HG02981 (cell line): ENCODE measurements at regions not wholly inside any gene's neighbourhood (a gene's known extent, or its start where the extent isn't known, plus 50 kb on each side); places are given as distances from the start of the nearest gene placed in this dataset.

Source experiments
- ATAC-seq: cut with Tn5 transposase; IDR thresholded peaks from one replicate; pipeline ENCODE4 v1.9.1; 2021; ENCODE audit warnings: mild to moderate bottlenecking, moderate library complexity; ENCODE audit not compliant: unreplicated experiment

DNA sequence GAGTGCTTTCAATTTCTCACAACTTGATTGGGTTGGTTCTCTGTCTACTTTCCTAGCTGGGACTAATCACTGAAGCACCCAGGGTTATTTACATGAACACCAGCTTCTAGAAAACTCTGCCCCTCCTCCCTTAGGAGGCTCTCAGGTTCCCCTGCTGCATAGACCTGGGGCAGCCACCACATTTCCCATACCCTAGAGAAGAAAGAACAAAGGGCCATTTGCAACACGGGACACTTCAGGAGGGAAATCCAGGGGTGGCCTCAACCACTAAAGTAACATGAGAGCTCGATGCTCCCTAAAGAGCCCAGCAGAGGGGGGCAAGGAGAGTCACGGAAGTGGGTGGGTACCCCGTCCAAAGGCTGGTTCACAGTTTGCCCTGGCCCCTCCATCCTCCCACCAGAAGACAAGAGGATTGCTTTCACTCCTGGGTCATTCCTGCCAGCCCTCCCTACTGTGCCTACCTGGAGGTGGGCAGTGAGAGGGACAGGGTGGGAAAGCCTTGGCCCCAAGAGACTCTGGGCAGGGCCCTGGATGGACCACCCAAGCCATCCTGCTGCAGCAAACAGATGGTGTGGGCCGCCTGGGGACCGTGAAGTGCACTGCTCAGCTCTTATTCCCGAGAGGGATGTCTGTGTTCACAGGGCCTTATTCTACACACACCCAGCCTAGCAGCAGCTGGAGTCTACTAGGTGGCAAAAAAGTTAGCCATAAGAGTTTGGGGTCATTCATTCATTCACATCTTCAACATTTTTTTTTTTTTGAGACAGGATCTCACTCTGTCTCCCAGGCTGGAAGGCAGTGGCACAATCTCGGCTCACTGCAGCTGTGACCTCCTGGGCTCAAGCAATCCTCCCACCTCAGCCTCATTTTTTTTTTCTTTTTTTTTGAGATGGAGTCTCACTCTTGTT, 392.1 kb downstream of the SOX9 start:
- ATAC-seq, result no peak

DNA sequence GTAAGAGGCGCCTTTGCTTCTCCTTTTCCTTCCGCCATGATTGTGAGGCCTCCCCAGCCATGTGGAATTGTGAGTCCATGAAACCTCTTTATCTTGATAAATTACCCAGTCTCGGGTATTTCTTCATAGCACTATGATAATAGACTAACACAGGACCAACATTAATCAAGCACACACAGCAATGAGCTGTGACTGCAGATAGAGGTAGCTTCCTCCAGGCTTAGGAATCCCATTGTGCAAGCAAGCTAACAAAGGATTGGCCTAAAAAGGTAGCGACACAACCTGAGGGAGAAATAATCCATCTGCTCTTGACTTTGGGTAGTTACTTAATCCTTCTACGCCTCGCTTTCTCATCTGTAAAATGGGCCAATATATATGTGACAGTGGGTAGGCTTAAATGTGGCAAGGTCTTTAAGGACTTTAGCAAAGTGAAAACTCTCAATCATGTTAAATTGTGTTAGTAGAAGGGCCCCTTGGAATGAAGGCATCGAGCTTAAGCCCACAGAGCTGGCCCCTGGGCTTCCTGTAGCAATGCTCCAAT, 393.6 kb downstream of the SOX9 start:
- ATAC-seq, result no peak

DNA sequence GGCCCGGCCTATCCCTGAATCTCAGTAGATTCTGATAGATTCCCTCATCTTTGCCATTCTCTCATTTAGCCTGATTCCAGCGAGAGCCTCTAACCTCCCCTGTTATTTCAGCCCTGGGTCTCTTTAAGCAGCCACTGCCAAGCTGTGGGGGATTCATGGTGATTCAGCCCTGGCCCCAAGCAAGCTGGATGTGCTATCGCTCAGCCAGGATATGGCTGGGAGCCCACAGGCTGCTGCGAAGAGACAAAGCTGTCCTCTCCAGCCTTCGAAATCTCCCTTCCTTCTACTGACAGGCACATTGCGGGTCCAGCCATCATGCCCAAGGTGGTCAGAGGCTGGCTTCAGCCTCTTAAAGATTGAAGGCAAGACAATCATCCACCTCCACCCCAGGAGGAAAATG, 394.1 kb downstream of the SOX9 start:
- no peak for ATAC-seq

DNA sequence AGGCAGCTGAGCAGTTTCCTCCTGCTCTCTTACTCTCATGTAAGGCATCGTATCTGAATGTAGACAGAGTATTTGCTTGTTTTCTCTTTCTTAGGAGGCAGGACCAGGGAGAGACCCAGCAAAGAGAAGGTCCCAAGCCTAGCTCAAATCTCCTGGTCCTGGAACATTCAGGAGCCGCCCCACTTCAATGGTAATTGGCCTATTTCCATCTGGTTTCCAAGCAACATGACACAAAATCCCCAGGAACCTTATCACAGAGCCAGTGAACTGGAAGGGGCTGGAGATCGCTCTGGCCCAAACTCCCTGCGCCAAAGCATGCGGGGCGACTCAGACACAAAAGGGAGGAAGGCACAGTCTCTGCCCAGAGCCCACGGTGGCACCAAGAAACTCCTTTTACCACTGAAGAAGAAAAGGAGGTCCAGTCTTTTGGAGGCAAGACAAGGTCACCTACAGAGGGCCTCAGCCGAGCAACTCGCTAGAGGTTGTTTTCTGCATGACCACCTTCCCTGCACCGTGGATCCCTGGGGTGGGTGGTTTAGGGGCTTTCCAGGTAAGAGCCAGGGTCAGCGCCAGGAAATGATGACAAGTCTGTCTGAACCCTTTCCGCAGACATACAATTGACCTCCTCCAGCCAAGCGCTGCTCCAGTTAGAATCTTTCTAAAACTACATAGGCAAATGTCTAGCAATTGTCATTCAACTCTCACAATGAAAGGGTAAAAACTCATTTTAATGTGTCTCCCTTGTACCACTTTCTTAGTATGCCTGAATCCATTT, 394.7 kb downstream of the SOX9 start:
- no peak for ATAC-seq

DNA sequence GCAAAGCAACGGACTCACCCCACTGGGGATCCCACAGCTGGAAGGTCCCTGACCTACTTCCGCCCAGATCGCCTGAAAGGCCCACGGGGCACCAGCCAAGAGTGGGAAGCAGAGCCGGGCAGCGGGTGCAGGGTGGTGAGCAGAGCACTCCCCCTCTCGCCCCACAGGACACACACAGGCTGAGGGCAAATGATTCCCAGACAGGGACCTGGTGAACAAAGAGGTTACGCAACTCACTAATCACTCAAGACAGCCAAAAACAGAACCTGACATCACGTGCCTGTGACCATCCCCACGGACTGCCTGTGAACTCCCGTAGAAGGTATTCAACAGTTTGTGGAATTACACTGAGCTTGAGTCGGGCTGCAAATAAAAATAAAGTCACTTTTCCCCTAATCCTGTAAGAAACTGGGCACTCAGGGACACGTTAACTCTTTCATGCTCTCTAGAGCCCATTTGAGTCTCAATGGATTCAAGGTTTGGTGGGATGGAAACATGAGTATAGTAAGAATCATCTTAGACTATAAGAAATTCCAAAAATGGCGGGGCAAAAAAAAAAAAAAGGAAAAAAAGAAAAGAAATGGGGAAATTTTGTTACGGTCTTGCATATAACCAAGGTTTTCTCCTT, 396.1 kb downstream of the SOX9 start:
- no peak for ATAC-seq

DNA sequence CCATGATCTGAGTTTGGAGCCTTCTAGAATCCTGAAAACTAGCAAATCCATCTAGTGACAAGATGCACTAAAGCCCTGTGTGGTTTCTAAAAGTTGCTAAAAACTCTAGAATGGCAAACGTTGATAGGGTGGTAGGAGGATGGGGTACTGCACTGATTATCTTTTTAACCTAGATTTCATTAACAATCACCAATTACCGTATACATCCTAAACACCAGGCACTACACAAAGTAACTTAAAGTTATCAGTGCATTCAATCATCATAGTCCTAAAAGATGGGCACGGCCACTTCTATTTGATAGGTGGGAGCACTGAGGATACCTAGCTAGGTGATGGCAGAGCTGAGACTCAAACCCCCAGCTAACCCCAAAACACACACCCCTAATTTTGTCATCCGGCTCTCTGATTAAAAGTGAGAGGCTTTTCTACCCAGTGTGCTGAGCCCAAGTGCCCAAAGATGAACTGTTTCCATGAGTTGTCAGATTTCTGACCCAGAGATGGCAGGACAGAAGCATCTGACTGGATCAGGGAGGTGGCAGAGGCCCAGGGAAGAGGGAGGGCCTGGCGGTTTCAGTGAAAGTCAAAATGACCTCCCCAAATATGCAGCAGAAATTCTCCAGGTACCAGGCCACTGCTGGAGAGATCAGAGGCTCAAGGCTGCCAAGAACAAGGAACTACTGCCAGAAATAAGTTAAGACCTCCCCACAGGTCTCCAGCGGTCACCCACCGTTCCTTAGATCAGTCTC, 396.8 kb downstream of the SOX9 start:
- no peak for ATAC-seq

DNA sequence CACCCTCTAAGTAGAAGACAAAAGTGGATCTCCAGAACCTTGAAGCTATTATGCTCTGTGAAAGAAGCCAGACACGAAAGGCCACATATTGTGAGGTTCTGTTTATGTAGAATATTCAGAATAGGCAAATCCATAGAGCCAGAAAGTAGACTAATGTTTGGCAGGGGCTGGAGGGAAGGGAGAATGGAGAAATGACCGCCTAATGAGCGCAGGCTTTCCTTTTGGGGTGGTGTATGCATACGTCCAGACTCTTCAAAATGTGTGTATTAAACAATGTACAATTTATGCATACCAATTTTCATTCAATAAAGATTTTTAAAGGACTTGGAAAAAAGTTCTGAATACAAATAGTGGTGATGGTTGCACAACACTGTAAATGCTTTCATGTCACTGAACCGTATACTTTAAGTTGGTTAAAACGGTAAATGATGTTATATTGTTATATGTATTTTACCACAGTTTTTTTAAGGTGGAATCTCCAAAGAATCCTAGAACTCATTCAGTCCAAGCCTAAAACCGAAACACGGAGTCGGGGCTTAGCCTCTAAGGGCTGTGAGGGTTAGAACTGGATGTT, 397.4 kb downstream of the SOX9 start:
- no peak for ATAC-seq

DNA sequence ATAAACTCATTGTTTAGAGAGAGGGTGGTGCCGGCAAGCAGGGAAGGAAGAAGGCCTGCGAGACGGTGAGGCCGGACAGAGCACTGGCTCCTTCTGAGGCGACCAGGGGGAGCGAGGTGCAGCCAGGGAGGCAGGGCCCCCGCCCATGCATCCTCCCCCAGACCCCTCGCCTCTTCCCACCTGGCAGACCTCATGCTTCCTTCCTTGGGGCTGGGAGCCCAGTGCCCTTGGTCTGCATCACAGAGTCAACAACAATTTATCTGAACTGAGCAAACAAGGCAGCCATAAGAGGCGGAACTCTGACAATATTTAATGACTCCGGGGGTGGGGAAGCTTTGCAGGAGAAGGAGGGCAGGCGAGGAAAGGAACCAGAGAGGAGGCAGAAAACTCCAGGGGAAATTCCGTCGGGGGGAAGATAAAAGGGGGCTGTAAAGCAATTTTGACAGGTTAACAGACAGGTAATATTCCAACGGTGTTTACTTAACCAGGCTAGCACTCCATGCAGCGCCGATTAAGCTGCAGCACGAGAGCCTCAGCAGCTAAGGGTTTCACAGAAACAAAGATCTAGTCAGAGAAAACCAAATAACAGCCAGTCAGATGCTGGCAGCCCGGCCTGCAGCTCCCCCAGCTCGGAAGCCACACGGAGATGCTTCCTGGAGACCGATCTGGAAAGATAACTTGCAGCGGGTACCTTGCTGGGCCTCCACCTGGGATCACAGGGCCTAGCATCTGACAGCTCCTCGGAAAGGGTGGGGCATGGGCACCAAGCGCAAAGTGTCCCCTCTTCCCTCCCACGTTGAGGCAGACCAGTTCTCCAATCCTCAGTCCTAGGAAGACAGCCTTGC, 398.2 kb downstream of the SOX9 start:
- no peak for ATAC-seq

DNA sequence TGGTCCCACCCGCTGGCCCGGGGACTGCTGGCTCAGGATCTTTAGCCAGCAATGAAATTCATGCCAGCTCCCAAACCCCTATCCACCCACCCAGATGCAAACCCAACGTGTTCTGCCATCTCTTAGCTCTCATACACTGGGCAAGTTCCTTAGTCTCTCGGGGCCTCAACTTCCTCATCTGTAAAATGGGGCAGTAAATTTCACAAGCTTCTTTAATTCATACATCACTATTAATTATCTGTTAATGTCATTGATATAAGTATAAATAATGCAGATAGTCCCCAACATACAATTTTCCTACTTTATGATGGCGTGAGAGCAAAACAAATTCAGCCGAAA, 398.7 kb downstream of the SOX9 start:
- ATAC-seq, result no peak

DNA sequence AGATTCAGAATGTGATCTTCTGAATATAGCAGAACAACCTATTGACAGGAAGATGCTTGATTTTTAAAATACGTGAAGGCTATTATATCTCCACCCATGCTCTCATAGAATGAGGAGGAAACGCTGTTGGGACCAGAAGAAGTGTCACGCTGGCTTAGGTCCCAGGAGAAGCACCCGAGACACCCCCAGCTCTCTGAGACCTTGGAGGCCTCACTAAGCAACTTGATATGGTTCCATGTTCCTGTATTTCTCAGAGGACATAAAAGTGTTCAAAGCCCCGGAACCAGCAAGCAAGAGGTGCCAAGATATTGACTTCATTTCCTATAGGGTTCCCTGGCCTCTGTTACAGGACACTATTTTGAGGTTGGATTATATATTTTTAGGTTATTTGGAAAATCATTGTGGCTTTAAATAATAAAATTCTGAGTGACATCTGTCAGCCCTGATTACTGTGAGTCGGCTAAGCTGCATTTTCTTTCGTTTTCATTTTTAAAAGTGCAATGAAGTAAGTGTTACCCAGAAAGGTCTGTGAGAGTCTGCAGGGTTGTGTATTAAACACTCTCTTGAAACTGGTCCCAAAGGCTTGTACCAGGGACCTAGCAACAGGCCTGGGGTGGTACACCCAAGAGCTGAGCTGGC, 400.0 kb downstream of the SOX9 start:
- no peak for ATAC-seq

DNA sequence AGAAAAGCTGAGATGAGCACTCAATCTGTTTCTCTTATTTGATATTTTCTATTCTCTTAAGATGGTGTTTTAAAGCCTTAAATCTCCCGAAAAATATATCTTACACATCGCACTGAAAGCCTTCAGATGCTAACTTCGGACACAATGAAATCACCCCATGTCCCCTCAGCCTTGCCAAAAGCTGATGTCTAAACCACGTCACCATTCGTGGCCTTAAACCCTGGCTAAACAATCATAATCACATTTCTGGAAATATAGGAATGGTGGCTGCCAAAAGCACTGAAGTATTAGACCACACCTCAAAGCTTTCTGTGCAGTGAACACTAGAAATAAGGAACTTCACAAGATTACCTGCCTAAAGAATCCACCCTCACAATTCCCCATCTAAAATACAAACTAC, 402.7 kb downstream of the SOX9 start:
- no peak for ATAC-seq

DNA sequence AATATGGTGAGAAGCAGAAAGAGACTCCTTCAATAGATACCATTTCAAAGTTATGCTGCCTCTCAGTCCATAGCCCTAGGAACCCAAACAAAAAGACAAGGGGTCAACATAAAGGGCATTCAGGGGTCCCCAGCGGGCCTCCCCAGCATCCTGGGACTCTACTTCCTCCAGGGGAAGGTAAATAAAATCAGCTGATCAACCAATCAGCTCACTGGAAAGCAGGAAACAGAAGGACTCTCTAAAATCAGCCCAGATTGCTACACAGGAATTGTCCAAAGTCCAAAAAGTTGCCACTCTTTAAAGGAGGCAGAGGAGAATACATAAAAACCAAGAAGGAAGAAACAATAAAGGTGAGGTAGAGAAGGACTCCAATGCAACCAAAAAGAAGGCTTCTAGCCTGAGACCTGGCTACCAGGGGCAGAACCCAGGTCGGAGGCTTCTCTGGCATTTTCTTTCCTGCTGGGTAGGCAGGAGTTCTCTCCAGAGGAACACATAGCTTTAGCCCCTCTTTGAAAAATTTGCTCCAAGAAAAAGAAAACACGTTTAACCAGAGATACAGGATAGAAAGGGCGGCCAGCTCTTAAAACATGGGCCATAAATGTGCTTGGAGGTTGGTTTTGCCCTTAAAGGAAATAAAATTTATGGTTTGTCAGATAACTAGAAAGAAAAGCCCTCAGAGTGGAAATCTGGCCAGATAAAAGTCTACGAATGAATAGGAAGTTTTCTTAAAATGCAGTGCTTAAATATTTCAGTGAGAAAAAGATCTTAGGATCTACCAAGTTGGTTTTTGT, 404.6 kb downstream of the SOX9 start:
- ATAC-seq, result no peak

DNA sequence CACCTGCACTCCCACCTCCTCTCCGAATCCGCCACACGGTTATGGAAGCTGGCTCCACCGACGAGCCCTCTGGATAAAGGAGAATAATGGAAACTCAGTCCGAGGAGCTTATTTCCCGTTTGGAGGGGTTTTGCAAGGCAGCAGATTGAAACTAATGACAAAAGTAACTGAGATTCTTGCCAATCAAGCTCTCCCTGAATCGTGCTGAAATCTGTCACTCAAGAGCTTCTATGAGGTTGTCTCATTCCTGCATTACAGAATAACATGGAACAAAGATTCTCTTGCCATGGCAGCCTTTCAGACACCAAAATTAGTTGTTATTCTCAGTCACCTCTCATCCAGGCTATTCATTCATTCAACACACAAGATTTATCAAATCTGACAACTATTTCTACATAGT, 405.9 kb downstream of the SOX9 start:
- ATAC-seq, result no peak

DNA sequence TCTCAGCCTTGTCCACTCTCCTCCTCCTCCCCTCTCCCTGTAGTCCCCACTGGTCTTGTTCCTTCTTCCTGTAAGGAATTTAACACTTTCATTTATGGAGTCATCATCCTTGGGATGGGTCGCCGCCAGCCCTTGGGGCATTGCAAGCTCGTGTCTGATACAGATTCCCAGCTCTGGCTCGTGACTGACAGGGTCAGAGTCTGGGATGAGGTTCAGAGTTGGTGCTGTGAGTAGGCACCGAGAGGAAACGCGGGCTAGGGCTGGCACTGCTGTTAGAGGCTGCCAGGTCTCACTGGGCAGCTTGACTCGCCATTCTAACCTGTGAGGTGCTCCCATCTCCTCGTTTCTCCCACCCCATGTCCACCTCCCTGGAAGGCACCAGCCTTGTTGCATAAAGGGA, 407.0 kb downstream of the SOX9 start:
- ATAC-seq, result no peak

DNA sequence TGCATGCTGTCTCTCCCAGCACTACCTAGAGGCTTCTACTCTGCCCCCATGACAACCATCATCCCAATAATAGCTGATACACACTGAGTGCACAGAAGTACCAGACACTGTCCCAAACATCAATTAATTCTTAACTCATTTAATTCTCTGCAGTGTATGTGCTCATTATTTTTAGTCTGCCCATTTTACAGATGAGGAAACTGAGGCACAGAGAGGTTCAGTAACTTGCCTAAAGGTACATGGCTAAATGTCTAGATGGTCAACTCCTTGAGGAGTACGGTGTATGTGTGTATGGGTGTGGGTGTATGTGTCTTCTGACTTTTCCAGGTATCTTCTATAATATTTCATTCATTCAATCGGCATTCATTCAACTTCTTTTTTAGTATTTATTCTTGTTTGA, 407.9 kb downstream of the SOX9 start:
- no peak for ATAC-seq

DNA sequence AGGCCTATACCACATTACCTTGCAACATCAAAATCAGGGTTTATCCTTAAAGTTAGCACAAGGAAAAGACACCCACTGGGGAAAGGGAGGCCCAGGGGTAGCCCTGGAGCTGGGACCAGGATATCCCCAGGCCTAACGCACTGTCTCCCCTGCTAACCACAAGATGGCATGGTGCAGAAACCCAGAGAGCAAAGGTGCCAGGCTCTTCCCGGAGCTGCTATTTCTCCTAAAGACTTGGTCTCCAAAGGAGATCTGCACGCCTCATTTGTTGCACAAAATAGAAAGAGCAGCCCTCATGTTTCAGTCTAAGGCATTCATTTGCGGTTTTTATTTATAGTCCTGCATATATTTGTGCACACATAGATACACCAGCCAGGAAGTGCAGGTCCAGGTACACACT, 408.6 kb downstream of the SOX9 start:
- no peak for ATAC-seq

DNA sequence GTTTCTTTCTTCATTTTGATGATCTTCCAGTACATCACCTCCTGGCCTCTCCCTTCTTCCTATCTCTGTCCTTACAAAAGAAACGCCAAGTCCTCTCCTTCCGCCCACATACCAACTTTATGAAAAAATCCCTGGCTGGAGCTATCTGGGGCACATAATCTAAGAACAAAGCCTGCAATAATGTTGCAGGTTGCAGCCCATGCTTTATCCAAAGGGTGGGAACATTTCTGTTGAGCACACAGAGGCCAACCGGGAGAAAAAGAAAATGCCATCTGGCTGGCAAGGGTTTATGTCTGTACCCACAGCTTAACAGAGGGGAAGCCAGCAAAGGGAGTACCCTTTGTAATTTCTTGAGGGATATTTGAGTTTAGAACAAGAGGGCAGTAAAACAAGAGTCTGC, 409.6 kb downstream of the SOX9 start:
- no peak for ATAC-seq

DNA sequence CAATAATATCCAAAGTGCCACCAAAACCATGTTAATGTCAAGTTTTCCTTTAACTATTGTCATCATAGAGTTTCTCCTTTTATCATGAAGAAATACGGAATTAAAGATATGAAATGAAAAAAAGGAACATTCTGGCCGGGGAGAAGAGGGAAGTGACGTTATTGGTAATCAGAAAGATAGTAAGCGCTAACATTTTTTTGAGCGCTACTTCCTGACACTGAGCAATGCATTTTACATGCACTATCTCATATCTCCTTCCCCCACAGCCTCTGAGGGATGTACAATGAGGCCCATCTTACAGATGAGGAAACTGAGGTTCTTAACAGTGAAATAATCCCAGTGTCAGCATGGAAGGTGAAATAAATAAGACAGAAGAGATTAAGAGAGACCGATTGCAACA, 410.9 kb downstream of the SOX9 start:
- no peak for ATAC-seq
